CD4-positive, alpha-beta T cell (primary cell): ENCODE measurements at regions not wholly inside any gene's neighbourhood (a gene's known extent, or its start where the extent isn't known, plus 50 kb on each side); places are given as distances from the start of the nearest gene placed in this dataset.

Source experiments
- ATAC-seq: fragments of 200-7000 bp; cut with Tn5 transposase; one replicate; pipeline ENCODE4 v1.10.0; 2022; ENCODE audit warnings: mild to moderate bottlenecking; ENCODE audit not compliant: poor library complexity
- CTCF ChIA-PET: fragments of 350-600 bp; sonication (Branson Sonifier 250); formaldehyde crosslinking; loops from one replicate; lab custom pipeline; 2021; ENCODE audit warnings: antibody characterized with exemption, inconsistent platforms; lab: Charles Lee
- POLR2A ChIA-PET: fragments of 350-600 bp; sonication (Branson Sonifier 250); formaldehyde crosslinking; loops from one replicate; lab custom pipeline; 2021; ENCODE audit warnings: antibody characterized with exemption, inconsistent platforms; lab: Charles Lee
- DNase-seq, 14 experiments: peaks; one replicate each; pipeline ENCODE4 v3.0.0-alpha.2; 2013 to 2020; ENCODE audit warnings: mixed read lengths in 2 of 14
- H3K27ac ChIP-seq, 2 donors: one replicate each; pipeline versions ENCODE4 v1.5.1 to v1.7.0; 2013; ENCODE audit warnings: low read length in 2 of 2, low read depth in 1 of 2, mild to moderate bottlenecking in 1 of 2
- H3K27me3 ChIP-seq, 2 experiments: 1 replicate in 1 of 2; 2 replicates in 1 of 2; pipeline versions ENCODE4 v1.6.1 to v1.7.0; 2013; ENCODE audit warnings: low read length in 2 of 2, control low read depth in 1 of 2, mild to moderate bottlenecking in 1 of 2, moderate library complexity in 1 of 2; ENCODE audit not compliant: insufficient read depth in 2 of 2, control insufficient read depth in 1 of 2
- H3K36me3 ChIP-seq: one replicate; pipeline ENCODE4 v1.6.1; 2013; ENCODE audit warnings: low read length, control low read depth; ENCODE audit not compliant: insufficient read depth
- H3K4me1 ChIP-seq: one replicate; pipeline ENCODE4 v1.6.1; 2013; ENCODE audit warnings: low read length, control low read depth; ENCODE audit not compliant: insufficient read depth
- H3K4me3 ChIP-seq: one replicate; pipeline ENCODE4 v1.5.1; 2013; ENCODE audit warnings: mild to moderate bottlenecking, low read length, moderate library complexity
- H3K9me3 ChIP-seq, 2 experiments: 1 replicate in 1 of 2; 2 replicates in 1 of 2; pipeline versions ENCODE4 v1.6.1 to v1.7.0; 2013; ENCODE audit warnings: low read length in 2 of 2, mild to moderate bottlenecking in 2 of 2, control low read depth in 1 of 2, moderate library complexity in 1 of 2; ENCODE audit not compliant: control insufficient read depth in 1 of 2, insufficient read depth in 1 of 2
- H3K27ac Mint-ChIP-seq: one replicate; pipeline ENCODE4 v1.8.0; 2020; ENCODE audit warnings: mixed read lengths
- H3K27me3 Mint-ChIP-seq: one replicate; pipeline ENCODE4 v1.8.0; 2021; ENCODE audit warnings: mixed read lengths
- H3K36me3 Mint-ChIP-seq: one replicate; pipeline ENCODE4 v1.8.0; 2021; ENCODE audit warnings: low read depth, mixed read lengths
- H3K4me1 Mint-ChIP-seq: one replicate; pipeline ENCODE4 v1.8.0; 2021; ENCODE audit warnings: low read depth, mixed read lengths
- H3K4me3 Mint-ChIP-seq: one replicate; pipeline ENCODE4 v1.8.0; 2020; ENCODE audit warnings: mild to moderate bottlenecking, mixed read lengths
- H3K9me3 Mint-ChIP-seq: one replicate; pipeline ENCODE4 v1.8.0; 2020; ENCODE audit warnings: mixed read lengths
- intact Hi-C, 2 experiments: fragments of 100-400 bp; cut with DNase I in 1 of 2; cut with micrococcal nuclease in 1 of 2; formaldehyde crosslinking; loops; one replicate each; pipeline versions ENCODE4 v1.15.1 to v1.9.0; 2023 to 2025; cut with DNase I, micrococcal nuclease
- TF ChIP-seq, protein P1 (sequence below): fragments of 200-600 bp; IDR thresholded peaks from one replicate; pipeline ENCODE4 v1.8.0; 2022; ENCODE audit warnings: antibody characterized with exemption, mild to moderate bottlenecking

DNA sequence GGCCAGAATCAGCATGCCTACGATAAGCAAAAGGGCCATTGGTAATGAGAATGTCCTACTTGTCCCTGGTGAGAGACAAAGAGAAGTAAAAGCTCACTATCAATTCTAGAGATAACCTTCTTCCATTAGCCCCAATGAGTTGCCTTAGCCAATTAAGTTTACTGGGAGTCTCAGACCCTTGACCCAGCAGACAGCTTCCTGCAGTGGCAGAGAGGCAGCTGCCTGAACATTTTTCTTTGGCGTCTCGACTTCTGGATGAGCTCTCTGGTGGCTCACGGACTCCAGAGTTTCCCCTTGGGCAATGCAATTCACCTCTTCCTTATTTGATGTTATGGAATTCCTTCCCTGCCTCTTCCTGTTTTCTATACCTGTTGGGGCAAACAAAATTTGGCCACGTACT is 1034.4 kb downstream of the NAALADL2 start:
- H3K9me3 Mint-ChIP-seq, result no peaks in the 10 kb centered on the region
- ATAC-seq (no peak), DNase-seq (no peak)
- no peak overlapping the region for H3K4me3 Mint-ChIP-seq
- CTCF ChIA-PET, result no interaction called here
- Histone ChIP-seq H3K4me1 (no peaks in the 10 kb centered on the region), H3K27me3 (no peaks in the 10 kb centered on the region), H3K36me3 (no peaks in the 10 kb centered on the region), H3K9me3 (peaks cover 0 to 19% of the 10 kb centered on the region in 2 experiments), H3K27ac (no peak overlapping the region), H3K4me3 (no peak overlapping the region)
- H3K4me1 Mint-ChIP-seq, result no peaks in the 10 kb centered on the region
- no peaks in the 10 kb centered on the region for H3K27me3 Mint-ChIP-seq
- TF ChIP-seq, protein P1, sequence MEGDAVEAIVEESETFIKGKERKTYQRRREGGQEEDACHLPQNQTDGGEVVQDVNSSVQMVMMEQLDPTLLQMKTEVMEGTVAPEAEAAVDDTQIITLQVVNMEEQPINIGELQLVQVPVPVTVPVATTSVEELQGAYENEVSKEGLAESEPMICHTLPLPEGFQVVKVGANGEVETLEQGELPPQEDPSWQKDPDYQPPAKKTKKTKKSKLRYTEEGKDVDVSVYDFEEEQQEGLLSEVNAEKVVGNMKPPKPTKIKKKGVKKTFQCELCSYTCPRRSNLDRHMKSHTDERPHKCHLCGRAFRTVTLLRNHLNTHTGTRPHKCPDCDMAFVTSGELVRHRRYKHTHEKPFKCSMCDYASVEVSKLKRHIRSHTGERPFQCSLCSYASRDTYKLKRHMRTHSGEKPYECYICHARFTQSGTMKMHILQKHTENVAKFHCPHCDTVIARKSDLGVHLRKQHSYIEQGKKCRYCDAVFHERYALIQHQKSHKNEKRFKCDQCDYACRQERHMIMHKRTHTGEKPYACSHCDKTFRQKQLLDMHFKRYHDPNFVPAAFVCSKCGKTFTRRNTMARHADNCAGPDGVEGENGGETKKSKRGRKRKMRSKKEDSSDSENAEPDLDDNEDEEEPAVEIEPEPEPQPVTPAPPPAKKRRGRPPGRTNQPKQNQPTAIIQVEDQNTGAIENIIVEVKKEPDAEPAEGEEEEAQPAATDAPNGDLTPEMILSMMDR, result no peak
- intact Hi-C loops, result no loop called here
- POLR2A ChIA-PET, result no interaction called here
- no peak overlapping the region for H3K27ac Mint-ChIP-seq
- H3K36me3 Mint-ChIP-seq, result no peaks in the 10 kb centered on the region

DNA sequence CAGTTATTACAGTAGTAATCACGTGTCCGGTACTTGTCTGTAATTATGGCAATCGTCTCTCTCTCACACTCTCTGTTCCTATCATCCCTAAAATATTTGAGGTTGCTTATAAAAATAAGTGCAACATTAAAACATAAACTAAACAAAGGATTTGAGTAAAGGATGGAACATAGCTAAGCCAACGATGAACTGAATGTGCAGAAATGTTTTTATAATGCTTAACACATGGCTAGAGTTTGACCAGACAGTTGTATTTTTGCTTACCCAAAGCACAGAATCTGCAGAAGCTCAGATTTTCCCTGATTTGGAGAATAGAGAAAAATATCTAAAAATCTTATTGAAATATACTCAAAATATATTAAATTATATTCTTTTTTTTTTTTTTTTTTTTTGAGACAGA is 1030.9 kb downstream of the NAALADL2 start:
- Histone ChIP-seq H3K4me1 (no peaks in the 10 kb centered on the region), H3K9me3 (peaks cover 0 to 28% of the 10 kb centered on the region in 2 experiments), H3K27me3 (no peaks in the 10 kb centered on the region), H3K36me3 (no peaks in the 10 kb centered on the region), H3K4me3 (no peak overlapping the region), H3K27ac (no peak overlapping the region)
- Mint-ChIP-seq H3K4me1 (no peaks in the 10 kb centered on the region), H3K27ac (no peak overlapping the region), H3K36me3 (no peaks in the 10 kb centered on the region), H3K9me3 (no peaks in the 10 kb centered on the region), H3K27me3 (no peaks in the 10 kb centered on the region), H3K4me3 (no peak overlapping the region)
- TF ChIP-seq, protein P1, result no peak
- ChIA-PET CTCF (interaction anchor here (1.2 kb wide), 1 partner anchor 9 kb away, joined by 3 read pairs; no protein-coding TSS in a partner anchor), POLR2A (no interaction called here)
- intact Hi-C loops, result no loop called here
- DNase-seq (no peak), ATAC-seq (no peak)

DNA sequence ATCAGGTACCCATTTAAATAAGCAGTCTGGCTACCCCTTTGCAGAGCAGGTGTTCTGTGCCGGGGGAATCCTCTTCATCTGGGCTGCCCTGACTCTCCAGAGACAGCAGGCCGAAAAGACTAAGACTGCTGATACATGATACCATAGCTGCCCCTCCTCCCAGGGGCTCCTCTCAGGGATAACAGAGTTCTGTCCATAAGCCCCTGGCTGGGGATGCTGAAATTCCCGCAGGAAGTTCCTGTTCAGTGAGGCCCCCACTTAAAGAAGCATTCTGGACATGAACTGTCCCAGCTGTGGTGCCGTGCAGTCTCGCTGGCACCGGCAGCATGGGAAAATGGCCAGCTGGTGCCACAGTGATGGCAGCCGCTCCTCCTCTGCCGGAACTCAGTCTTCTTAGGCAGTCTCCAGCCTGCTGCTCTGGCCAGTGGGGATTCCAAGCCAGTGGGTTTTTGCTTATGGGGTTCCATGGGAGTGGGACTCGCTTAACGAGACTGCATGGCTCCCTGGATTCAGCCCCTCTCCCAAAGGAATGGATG is 1026.2 kb downstream of the NAALADL2 start:
- Histone ChIP-seq H3K36me3 (no peaks in the 10 kb centered on the region), H3K27ac (no peak overlapping the region), H3K27me3 (no peaks in the 10 kb centered on the region), H3K4me3 (no peak overlapping the region), H3K4me1 (no peaks in the 10 kb centered on the region), H3K9me3 (peaks cover 0 to 12% of the 10 kb centered on the region in 2 experiments)
- Mint-ChIP-seq H3K36me3 (no peaks in the 10 kb centered on the region), H3K4me1 (no peaks in the 10 kb centered on the region), H3K4me3 (no peak overlapping the region), H3K27me3 (no peaks in the 10 kb centered on the region), H3K27ac (no peak overlapping the region), H3K9me3 (peaks cover 14% of the 10 kb centered on the region)
- DNase-seq (no peak), ATAC-seq (no peak)
- intact Hi-C loops, result no loop called here
- POLR2A ChIA-PET, result no interaction called here
- TF ChIP-seq, protein P1, result no peak
- CTCF ChIA-PET, result no interaction called here
